OCI-LY7 (cell line): ENCODE measurements at regions not wholly inside any gene's neighbourhood (a gene's known extent, or its start where the extent isn't known, plus 50 kb on each side); places are given as distances from the start of the nearest gene placed in this dataset.

Experiments used
- EZH2phosphoT487 ChIP-seq: fragments of 200-600 bp; sonication (generic); IDR thresholded peaks from 2 replicates; pipeline ENCODE4 v1.6.1; 2018; ENCODE audit warnings: low read depth, borderline replicate concordance, mild to moderate bottlenecking, mixed run types, antibody characterized with exemption, low read length, moderate library complexity, mixed read lengths
- TF ChIP-seq, protein P1 (sequence below): fragments of 200-600 bp; sonication (generic); conservative IDR thresholded peaks from 2 replicates; pipeline ENCODE4 v1.5.1; 2014; ENCODE audit warnings: mild to moderate bottlenecking, antibody characterized with exemption, low read length, moderate library complexity, mixed read lengths

DNA sequence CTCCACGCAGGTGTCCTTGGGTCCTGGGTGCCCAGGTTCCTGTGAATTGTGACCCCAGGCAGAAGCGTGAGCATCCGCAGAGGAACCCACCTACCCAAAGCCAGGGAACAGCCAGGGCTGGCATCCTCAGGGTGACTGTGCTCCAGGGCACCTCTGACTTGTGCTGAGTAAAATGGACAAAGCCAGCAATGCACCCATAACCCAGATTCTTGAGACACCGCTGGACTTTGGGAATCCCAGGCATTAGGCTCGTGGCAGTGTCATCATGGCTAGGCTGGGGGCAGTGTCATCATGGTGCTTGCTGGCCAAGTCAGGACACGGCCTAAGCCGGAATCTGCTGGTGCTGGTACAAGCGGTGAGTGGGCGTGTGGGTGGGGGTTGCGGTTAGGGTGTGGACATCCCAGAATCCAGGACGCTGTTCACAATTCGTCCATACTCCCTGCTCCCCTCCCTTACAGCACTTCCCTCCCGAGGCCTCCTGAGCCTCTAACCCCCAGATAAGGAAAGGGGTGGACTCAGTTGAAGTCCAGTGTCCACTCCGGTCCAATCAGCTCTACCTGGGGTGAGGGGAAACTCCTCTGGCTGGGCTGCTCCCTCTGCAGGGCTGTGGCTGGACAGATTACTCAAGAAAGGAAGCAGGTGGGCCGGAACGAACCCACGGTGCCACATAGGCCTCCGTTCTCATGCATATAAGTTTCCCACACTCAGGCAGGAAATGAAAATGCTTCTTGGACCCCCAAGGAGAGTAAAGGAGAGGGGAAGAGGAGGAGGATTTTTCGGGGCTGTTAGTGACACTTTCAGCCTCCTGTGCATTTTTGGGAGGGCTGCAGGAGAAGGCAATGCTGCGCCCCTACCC is 138.9 kb downstream of the SEC14L1 start:
- TF ChIP-seq, protein P1, sequence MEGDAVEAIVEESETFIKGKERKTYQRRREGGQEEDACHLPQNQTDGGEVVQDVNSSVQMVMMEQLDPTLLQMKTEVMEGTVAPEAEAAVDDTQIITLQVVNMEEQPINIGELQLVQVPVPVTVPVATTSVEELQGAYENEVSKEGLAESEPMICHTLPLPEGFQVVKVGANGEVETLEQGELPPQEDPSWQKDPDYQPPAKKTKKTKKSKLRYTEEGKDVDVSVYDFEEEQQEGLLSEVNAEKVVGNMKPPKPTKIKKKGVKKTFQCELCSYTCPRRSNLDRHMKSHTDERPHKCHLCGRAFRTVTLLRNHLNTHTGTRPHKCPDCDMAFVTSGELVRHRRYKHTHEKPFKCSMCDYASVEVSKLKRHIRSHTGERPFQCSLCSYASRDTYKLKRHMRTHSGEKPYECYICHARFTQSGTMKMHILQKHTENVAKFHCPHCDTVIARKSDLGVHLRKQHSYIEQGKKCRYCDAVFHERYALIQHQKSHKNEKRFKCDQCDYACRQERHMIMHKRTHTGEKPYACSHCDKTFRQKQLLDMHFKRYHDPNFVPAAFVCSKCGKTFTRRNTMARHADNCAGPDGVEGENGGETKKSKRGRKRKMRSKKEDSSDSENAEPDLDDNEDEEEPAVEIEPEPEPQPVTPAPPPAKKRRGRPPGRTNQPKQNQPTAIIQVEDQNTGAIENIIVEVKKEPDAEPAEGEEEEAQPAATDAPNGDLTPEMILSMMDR, result no peak
- TF ChIP-seq EZH2phosphoT487, result no peak
